GM21526 (cell line): ENCODE measurements at regions not wholly inside any gene's neighbourhood (a gene's known extent, or its start where the extent isn't known, plus 50 kb on each side); places are given as distances from the start of the nearest gene placed in this dataset.

Source experiments
- ATAC-seq: cut with Tn5 transposase; IDR thresholded peaks from one replicate; pipeline ENCODE4 v1.9.1; 2021; ENCODE audit warnings: moderate library complexity; ENCODE audit not compliant: unreplicated experiment, low FRiP score

DNA sequence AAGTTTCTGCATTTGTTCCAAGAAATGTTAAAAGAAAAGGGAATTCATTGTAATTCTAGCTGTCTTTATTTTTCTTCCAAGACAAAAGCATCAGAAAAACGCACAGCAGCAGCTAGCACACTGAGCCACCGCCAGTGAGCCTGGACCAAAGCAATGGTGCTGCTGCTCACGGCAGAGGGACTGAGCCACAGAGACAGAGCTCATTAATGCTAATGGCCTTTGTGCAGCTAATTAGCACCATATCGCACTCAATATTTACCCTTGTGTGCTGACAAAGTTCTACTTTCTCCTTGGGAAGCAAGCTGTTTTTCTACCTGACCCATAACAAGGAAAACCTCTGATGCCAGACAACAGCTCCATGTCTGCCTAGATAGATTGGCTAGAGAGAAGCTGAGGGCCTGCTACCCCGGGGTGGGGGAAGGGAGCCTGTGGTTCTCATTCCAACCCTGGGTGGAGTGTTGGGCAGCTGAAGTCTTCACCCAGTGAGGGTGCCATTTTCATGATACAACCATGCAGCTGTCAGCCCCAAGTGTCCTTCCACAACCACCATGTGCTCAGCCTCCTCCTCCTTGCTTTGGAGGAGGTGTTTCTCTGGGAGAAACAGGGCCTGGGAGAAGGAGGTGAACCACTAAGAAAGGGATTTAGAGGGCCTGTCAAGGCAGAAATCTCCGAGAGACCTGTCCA lies 131.1 kb upstream of the NCAM1 start:
- no peak for ATAC-seq

DNA sequence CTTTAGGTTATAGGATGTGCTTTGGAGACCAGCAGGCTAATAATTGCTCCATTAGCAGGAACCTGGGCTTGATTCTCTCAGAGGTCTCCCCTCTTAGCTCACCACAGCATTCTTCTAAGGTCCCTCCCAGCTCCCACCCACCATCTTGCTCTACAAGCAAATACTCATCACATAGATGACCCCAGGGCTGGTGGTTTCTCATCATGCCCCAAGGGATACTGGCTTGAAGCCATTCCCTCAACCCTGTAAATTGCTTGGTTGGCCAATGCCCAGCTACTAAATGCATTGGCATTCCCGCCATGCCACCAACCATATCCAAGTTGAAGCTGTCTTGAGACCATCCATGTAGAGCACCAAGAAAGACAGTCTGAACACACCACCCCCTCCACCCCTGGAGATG lies 130.2 kb upstream of the NCAM1 start:
- no peak for ATAC-seq

DNA sequence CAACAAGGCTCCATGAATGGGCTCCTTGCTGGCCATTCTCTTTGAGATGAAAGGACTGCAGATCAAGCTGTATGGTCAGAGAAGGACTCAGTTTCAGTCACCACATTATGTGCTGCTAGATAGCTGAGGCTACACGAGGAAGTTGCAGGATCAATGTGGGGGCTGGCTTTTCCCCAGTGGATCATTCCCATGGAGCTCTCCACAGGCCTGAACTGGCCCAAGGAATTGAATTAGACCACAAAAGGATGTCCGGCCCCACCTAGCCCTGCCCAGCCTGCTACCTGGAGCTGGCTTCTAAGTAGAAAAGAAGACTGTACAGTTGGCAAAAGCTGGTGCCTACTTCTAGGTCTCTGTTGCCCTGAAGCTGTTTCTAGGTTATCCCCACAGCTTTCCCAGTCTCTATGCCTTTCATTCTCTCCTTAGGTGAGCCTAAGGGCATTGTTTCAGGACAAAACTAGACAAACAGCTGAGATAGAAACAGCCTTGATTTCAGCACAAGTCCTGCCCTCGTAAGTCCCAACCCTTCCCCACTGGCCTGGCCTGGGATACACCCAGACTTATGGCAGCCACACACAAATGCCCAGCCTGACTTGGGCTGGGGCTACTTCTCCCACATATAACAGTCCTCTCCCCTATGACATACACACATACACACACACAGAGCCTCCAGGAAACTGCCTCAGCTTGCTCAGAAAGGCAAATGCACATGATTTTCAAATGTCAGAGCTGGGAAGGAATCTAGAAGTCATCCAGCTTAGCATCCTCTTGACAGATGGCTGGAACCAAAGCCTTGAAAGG lies 129.1 kb upstream of the NCAM1 start:
- no peak for ATAC-seq

DNA sequence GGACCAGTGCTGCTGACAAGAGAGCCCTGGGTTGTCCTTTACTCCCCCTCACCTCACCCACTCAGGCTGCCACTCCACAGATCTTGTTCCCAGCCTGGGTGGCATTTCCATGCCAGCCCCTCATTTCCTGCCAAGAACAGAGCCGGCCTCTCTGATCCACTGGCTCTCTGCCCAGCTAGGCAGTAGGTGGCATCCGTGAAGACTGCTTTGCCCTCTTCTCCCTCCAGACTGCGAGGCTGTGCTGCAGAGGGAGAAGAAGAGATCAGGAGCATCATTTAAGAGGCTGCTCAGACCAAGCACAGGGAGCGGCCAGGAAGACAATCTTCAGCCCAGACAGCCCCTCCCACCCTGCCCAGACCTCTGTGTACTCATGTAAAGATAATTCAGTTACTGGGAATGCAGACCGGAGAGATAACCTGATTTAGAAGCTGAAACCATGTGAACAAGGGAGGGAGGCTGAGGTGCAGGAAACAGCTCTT lies 126.9 kb upstream of the NCAM1 start:
- ATAC-seq: no peak

DNA sequence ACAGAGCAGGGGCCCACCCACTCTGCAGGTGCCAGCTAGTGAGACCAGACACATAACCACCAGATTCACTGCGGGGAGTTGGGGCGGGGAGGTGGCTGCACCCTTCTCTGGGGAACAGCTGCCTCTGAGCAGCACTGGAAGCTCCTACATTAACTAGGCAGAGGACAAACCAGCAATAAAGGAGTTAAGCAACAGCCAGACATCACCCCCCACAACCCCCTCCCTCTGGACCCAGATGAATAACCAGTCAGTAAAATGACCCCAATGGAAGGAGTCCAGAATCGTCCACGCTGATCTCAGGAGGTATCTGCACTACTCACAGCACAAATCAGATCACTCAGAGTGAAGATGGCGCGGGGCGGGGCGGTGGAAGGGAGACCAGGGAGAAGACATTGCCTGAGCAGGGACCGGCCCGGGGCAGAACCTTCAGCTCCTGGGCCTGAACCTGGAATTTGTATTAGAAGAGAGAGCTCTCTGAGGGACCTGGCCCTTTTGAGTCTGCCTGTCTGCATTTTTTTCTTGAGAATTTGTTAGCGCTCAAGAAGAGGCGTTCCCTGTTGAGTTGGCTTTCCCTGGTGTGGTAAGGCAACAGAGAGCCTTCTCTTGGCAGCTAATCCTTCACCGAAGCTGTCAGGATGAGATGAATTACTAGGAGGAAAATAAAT lies 125.5 kb upstream of the NCAM1 start:
- ATAC-seq: no peak

- ATAC-seq: no peak
Measured at GRCh38 chr11:112836256-112836602, 125.0 kb upstream of the NCAM1 start.

GRCh38 chr11:112837162-112837826 lies 123.9 kb upstream of the NCAM1 start:
- ATAC-seq: no peak

- no peak for ATAC-seq
Measured at GRCh38 chr11:112839051-112839450, 122.2 kb upstream of the NCAM1 start.

DNA sequence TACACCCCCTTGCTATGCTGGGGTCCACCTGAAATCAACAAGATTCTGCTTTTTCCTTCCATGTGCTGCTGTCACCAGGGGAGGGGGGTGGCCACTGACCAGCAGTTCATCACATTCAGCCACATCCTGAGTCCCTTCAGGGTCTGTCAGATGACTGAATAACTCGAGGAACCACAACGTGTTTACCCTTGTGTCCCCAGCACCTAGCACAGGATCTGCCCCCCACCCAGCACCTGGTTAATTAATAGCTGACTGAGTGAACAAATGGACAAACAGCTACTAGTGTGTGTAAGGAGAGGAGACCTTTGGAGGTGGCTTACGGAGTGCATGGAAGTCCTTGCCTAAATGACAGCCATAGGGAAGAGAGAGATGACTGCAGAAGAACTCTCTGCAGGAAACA lies 119.5 kb upstream of the NCAM1 start:
- ATAC-seq: no peak

DNA sequence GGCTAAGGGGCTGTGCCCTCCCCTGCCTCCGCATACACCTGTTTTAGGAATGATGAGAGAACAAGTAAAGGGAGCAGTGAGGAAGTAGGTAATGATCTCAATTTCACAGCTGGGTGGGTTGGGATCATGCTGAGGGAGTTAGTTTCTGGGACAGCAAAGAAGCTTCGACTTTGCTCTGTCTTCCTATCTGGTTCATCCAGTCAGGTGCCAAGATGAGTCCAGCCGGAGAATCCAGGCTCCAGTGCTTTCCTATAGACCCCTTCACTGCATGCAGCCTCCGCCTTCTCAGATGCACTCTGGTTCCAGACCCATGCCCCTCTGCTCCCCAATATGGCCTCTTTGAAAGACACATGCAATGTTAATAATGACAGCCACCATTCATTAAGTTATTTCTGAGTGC lies 119.1 kb upstream of the NCAM1 start:
- ATAC-seq: no peak

- ATAC-seq: no peak
Measured at GRCh38 chr11:112844517-112844916, 116.7 kb upstream of the NCAM1 start.

- no peak for ATAC-seq
Measured at GRCh38 chr11:112847568-112847967, 113.7 kb upstream of the NCAM1 start.

- ATAC-seq: no peak
Measured at GRCh38 chr11:112852143-112852866, 108.9 kb upstream of the NCAM1 start.

GRCh38 chr11:112856133-112856532 lies 105.1 kb upstream of the NCAM1 start:
- no peak for ATAC-seq

DNA sequence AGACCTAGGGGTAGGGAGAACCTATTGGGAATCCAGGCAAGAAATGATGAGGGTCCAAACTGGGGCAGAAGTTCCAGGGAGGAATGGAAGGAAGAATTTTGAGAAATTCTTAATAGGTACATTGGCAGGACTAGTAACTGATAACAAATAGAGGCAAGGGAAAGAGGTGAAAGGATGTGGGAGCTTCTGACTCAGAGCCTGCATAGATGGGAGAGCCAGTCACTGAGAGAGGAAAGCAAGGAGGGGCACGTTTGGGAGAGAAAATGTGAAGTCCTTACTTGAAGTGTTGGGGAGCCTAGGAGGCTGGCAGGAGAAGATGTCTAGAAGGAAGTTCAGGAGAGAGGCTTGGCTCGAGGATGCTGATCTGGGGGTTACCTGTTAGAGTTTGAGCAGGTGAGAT lies 104.6 kb upstream of the NCAM1 start:
- ATAC-seq: no peak

DNA sequence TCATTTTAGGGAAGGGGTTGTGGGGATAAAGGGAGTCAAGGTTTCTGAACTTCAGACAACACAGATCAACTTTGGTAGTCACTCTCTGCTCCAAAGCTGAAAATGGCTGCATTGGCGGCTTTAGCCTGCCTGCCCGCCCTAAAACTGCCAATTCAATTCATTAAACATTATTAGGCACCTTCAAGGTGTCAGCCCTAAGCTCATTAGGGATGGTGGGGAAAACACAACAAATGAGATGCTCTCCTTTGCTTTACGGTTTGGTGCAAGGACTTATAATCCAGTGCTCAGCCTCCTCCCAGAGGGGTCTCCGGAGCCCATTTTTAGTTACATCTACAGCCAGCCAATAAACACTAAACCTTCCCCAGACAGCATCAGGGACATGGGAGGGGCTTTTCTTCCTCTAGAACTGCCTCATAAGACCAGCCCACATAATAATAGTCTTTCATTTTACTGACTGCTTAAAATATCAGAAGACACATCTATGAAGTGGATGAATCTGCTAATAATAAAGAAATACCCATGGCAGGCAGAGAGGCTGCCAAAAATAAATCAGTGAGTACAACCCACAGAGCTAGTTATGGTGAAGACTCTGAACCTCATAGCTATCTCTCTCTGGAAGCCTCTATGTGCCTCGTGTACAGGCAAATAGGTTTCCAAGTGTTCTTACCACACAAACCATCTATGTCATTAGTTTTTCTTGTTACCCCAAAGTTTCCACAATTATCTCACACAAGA lies 102.8 kb upstream of the NCAM1 start:
- ATAC-seq: no peak

- no peak for ATAC-seq
Measured at GRCh38 chr11:112859787-112860186, 101.4 kb upstream of the NCAM1 start.

- no peak for ATAC-seq
Measured at GRCh38 chr11:112861356-112861755, 99.9 kb upstream of the NCAM1 start.

GRCh38 chr11:112863305-112863704 lies 97.9 kb upstream of the NCAM1 start:
- ATAC-seq: no peak

GRCh38 chr11:112864672-112865071 lies 96.5 kb upstream of the NCAM1 start:
- no peak for ATAC-seq
